ENCODE measurements at regions not wholly inside any gene's neighbourhood (a gene's known extent, or its start where the extent isn't known, plus 50 kb on each side); places are given as distances from the start of the nearest gene placed in this dataset.

- no peak overlapping the region for H3K27ac Mint-ChIP-seq
Measured at GRCh38 chrX:43504394-43504793, 151.7 kb upstream of the MAOA start.

More at GRCh38 chrX:43504394-43504793, 151.7 kb upstream of the MAOA start:
- Histone ChIP-seq H4K20me1 (replicated peaks; ENCODE audit: insufficient read depth) (no peaks in the 10 kb centered on the region), H3K9me2 (ENCODE audit: insufficient read depth) (no peaks in the 10 kb centered on the region), H3F3A (replicated peaks; ENCODE audit: low read depth) (no peaks in the 10 kb centered on the region), H2AFZ (0 out of 2 replicates have a peak overlapping the region, but pooled peaks have one; percentile 56), H3K4me3 (no peak overlapping the region), H3K4me1 (ENCODE audit: insufficient read depth) (0 out of 2 replicates have a peak, but pooled peaks cover 8% of the 10 kb centered on the region), H3K27ac (ENCODE audit: low read depth) (no peak overlapping the region), H3K4me2 (no peak overlapping the region), H3K79me2 (replicated peaks; ENCODE audit: insufficient read depth) (no peaks in the 10 kb centered on the region), H3K36me3 (ENCODE audit: insufficient read depth) (no peaks in the 10 kb centered on the region), H3K27me3 (ENCODE audit: insufficient read depth) (no peaks in the 10 kb centered on the region)
- TF ChIP-seq EZH2 (IDR thresholded peaks at IDR 0.05; ENCODE audit: low read depth, unreplicated experiment) (no peak), JUNB (IDR thresholded peaks at IDR 0.05; ENCODE audit: unreplicated experiment) (no peak), ZNF114 (CRISPR knock-in tag; IDR thresholded peaks at IDR 0.05) (no peak), EZH2phosphoT487 (IDR thresholded peaks at IDR 0.05; ENCODE audit: unreplicated experiment) (no peak), STAT1 (IDR thresholded peaks at IDR 0.05; ENCODE audit: unreplicated experiment) (no peak), NANOG (IDR thresholded peaks at IDR 0.05; ENCODE audit: borderline replicate concordance) (no peak), ZNF462 (CRISPR knock-in tag; IDR thresholded peaks at IDR 0.05) (no peak), POLR2AphosphoS5 (IDR thresholded peaks at IDR 0.05; ENCODE audit: low read depth) (no peak), ZNF331 (CRISPR knock-in tag; IDR thresholded peaks at IDR 0.05; ENCODE audit: low read depth) (no peak), CTCF (conservative IDR thresholded peaks at IDR 0.05; ENCODE audit: low read depth in 2 of 2) (no peak), REST (IDR thresholded peaks at IDR 0.05; ENCODE audit: unreplicated experiment) (no peak)
- H3K4me3 Mint-ChIP-seq, result no peak overlapping the region
- peaks cover 3% of the 10 kb centered on the region for H3K27me3 Mint-ChIP-seq (ENCODE audit: insufficient read depth, low read depth, poor library complexity)
- ATAC-seq, result no peak
- H3K9me3 Mint-ChIP-seq, result no peaks in the 10 kb centered on the region
- H3K4me1 Mint-ChIP-seq, result peaks cover 14% of the 10 kb centered on the region
- DNase-seq (ENCODE audit: low spot score), result no peak
- no peaks in the 10 kb centered on the region for H3K36me3 Mint-ChIP-seq (ENCODE audit: low read depth)

All from GM23338 (cell line).